ENCODE measurements at regions not wholly inside any gene's neighbourhood (a gene's known extent, or its start where the extent isn't known, plus 50 kb on each side); places are given as distances from the start of the nearest gene placed in this dataset.

DNA sequence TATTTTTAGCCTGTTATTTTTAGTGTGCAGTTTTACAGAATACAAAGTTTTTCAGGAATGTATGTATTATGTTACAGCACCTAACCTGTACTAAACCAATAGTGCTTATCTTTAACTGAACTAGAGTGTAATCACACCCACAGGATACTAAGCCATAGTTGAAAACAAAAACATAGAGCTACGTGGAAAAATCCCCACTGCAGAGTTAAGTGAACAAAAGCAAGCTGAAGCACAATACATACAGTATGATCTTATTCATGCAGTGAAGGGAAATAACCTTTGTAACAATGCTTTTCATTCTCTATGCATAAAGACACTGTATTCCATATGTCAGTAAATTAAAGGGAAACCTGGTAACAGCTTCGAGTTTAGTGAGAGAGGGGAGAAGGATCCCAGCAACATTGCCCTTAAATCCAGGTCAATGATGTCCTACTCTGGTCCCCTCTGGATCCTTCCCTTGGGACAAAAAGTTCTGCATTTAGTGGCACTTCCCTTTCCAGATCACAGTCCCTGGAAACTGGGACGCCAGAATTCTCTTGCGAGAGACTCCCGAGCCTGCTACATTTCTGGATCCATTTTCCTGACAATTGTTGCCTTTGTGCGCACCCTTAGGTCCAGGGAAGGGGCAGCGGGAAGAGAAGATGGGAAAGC is 121.3 kb upstream of the CCND2 start:
- H3K27ac ChIP-seq (ENCODE audit: insufficient read depth, low read depth, low read length): no peak overlapping the region
- no peaks in the 10 kb centered on the region for H3K36me3 ChIP-seq (ENCODE audit: control insufficient read depth in 2 of 2, extremely low read depth in 1 of 2, insufficient read depth in 2 of 2, low read length in 2 of 2)
- H2AFZ ChIP-seq (ENCODE audit: low read depth, low read length): no peak overlapping the region
- no peaks in the 10 kb centered on the region for H3K9me3 ChIP-seq (replicated peaks; ENCODE audit: control insufficient read depth, insufficient read depth, low read length)
- no peak for FAIRE-seq
- ChIA-PET POLR2A (no interaction called here), CTCF (no interaction called here)
- no peak for DNase-seq (ENCODE audit: low read depth, low spot score)
- dilution Hi-C loops (cut with MboI; ENCODE audit: extremely low pct_ligation_motif_present, low sequenced_read_pairs) (no loop called here), intact Hi-C loops (cut with micrococcal nuclease) (no loop called here)
- no peak overlapping the region for H3K9ac ChIP-seq (replicated peaks; ENCODE audit: extremely low read depth, insufficient read depth, low read length)
- no peak overlapping the region for H3K4me2 ChIP-seq (ENCODE audit: insufficient read depth, low read length)
- H3K9me1 ChIP-seq (replicated peaks; ENCODE audit: control insufficient read depth, extremely low read depth, insufficient read depth, low read length): no peaks in the 10 kb centered on the region
- H3K79me2 ChIP-seq (ENCODE audit: control insufficient read depth, insufficient read depth, low read length): no peaks in the 10 kb centered on the region
- BruUV-seq (replicated peaks): no TSS peak
- no peaks in the 10 kb centered on the region for H3K4me1 ChIP-seq (ENCODE audit: control insufficient read depth, extremely low read depth, insufficient read depth, low read length)
- H4K20me1 ChIP-seq (replicated peaks; ENCODE audit: control insufficient read depth, extremely low read depth, insufficient read depth, low read length): no peaks in the 10 kb centered on the region
- no peak overlapping the region for H3K4me3 ChIP-seq (replicated peaks in 1 of 3; ENCODE audit: insufficient read depth in 1 of 3, low read depth in 1 of 3, low read length in 3 of 3)
- no peaks in the 10 kb centered on the region for H3K27me3 ChIP-seq (ENCODE audit: control insufficient read depth in 2 of 2, insufficient read depth in 2 of 2, low read length in 2 of 2)
- no peak for TF ChIP-seq POLR2AphosphoS5 (IDR thresholded peaks at IDR 0.05; ENCODE audit: insufficient read depth, low read depth, low read length)
- no peak for TF ChIP-seq JUN (IDR thresholded peaks at IDR 0.05; ENCODE audit: borderline replicate concordance, insufficient read depth, insufficient read length, low read depth)
- TF ChIP-seq, protein P1, sequence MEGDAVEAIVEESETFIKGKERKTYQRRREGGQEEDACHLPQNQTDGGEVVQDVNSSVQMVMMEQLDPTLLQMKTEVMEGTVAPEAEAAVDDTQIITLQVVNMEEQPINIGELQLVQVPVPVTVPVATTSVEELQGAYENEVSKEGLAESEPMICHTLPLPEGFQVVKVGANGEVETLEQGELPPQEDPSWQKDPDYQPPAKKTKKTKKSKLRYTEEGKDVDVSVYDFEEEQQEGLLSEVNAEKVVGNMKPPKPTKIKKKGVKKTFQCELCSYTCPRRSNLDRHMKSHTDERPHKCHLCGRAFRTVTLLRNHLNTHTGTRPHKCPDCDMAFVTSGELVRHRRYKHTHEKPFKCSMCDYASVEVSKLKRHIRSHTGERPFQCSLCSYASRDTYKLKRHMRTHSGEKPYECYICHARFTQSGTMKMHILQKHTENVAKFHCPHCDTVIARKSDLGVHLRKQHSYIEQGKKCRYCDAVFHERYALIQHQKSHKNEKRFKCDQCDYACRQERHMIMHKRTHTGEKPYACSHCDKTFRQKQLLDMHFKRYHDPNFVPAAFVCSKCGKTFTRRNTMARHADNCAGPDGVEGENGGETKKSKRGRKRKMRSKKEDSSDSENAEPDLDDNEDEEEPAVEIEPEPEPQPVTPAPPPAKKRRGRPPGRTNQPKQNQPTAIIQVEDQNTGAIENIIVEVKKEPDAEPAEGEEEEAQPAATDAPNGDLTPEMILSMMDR (IDR thresholded peaks at IDR 0.05; ENCODE audit: extremely low read depth in 1 of 2, insufficient read depth in 1 of 2, low read depth in 1 of 2, low read length in 2 of 2): no peak
- TF ChIP-seq GATA2 (IDR thresholded peaks at IDR 0.05; ENCODE audit: insufficient read depth, insufficient read length, low read depth, low read length): no peak
- no peak for TF ChIP-seq MYC (IDR thresholded peaks at IDR 0.05; ENCODE audit: low read depth, low read length)
- no peak for TF ChIP-seq FOS (IDR thresholded peaks at IDR 0.05; ENCODE audit: borderline replicate concordance, insufficient read depth, low read length)
- no peak for TF ChIP-seq POLR2A (IDR thresholded peaks at IDR 0.05; ENCODE audit: low read depth, low read length)
- TF ChIP-seq, protein P2, sequence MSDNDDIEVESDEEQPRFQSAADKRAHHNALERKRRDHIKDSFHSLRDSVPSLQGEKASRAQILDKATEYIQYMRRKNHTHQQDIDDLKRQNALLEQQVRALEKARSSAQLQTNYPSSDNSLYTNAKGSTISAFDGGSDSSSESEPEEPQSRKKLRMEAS (IDR thresholded peaks at IDR 0.05; ENCODE audit: insufficient read depth, insufficient read length): no peak
- TF ChIP-seq EZH2 (IDR thresholded peaks at IDR 0.05; ENCODE audit: borderline replicate concordance, low read depth, low read length, severe bottlenecking): no peak

Measured in endothelial cell of umbilical vein (primary cell).